RPMI7951 (cell line): ENCODE measurements at regions not wholly inside any gene's neighbourhood (a gene's known extent, or its start where the extent isn't known, plus 50 kb on each side); places are given as distances from the start of the nearest gene placed in this dataset.
"Not testable (repeated sequence)": the region's sequence is repeated elsewhere in the genome, so short reads cannot be mapped to it uniquely, and the experiment has no call there.

ENCODE experiments used
- DNase-seq: peaks from one replicate; pipeline ENCODE4 v3.0.0-alpha.2; 2012; ENCODE audit warnings: low read depth

DNA sequence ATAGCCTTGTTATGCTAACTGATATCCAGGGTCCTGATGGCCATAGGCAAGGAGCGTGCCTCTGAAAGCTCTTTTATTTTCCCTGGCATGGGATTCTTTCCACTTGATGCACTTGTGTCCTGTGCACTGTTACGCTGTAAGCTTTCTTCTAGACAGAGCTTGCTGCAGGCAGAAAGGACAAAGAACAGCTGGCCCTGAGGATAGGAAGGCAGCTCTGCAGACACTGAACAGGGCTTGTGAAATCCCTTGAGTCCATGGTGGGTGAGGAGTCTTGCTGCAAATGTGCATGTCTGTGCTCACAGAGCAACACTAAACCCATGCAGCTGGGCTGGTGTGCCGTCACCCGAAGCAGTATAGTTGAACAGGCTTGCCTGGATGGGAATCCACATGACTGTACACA, 126.6 kb downstream of the AKAP11 start:
- DNase-seq, result peak; percentile 7

DNA sequence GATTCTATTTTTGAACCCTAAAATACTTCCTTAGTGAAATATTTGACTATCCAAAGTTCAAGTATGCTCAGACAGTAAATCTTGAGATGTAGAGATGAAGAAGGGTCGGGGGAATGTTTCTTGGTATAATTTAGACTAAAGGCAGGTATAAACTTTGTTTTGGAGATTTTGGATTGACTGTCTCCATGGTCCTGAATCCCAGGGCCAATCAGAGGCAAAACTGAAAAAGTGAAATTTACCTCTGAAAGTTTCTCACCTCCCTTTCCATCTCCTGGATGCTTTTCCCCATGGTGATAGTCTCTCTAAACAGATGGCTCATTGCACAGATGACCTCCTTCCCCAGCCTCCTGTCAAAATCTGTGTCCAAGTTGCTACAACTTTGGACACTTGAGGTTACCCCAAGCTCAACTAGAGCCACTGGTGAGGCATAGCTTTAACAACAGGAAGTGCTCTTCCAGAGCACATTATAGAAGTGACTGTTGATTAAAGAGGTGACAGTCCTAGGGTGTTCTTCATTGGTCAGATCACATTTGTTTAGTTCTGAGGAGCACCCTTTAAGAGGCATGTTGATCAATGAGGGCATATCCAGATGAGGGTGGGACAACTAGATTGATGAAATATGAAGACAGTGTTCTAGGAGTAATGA, 128.4 kb downstream of the AKAP11 start:
- no peak for DNase-seq

DNA sequence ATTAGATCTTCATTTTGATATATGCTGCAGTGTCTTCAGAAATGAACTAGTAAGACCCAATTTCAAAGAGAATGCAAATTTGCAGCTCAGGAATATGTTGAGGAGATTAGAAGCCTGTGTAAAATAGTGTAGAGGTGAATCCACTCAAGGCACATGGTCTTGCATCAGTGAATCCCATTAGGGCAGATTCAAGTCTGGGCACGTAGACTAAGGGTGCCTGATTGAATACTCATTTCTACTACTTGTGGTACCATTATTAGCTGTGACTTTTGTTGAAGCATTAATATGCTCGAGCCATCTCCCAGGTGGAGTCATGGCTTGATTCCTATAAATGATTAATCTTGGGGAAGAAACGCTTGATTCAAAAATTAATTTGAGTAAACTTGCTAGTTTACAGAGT, 129.4 kb downstream of the AKAP11 start:
- DNase-seq, result no peak

DNA sequence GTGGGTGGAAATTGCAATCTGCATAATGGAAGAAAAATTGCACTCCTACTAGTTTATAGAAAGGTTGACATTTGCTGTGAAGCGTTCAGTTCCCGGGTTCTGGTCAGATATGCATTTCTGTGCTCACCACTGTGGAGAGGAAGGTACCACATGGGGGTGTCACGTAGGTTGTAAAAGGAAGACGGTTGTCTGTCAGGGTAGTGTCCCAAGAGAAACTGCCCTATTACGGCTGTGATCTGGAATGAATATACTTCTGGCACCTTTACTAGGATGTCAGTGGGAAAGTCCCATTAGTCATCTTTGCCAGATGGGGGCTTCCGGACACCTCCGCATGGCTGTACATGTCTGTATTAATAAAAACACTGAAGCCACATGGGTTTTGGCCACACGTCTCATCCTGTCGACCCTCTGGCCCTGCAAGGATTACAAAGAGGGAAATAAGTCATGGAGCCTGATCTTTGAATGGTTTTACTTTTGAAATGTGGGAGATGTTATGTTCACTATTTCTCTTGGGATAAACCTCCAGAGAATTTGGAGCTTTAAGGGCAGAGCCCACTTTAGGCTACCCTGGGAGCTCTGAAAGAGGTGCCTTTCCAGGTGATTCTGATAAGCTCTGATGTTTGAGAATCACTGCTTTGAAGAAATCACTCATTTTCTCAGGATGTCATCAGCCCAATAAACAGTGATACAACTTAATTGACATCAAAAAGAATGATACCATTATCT, 133.9 kb downstream of the AKAP11 start:
- peak; percentile 84 for DNase-seq

DNA sequence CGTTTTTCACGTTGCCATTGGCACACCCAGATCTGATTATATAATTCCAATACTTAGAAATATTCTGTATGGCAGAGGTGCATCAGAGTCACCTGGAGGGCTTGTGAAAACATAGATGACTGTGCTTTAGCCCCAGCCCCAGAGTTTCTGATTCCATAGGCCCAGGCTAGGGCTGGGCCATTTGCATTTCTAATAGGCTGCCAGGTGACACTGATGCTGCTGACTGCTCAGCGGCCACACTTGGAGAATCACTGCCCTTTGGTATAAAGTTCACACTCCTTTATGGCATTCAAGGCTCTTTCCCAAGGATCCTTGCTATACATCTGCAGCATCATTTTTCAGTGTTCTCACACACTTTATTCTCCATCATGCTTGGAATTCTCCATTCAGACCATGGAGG, 137.1 kb downstream of the AKAP11 start:
- DNase-seq, result no peak

DNA sequence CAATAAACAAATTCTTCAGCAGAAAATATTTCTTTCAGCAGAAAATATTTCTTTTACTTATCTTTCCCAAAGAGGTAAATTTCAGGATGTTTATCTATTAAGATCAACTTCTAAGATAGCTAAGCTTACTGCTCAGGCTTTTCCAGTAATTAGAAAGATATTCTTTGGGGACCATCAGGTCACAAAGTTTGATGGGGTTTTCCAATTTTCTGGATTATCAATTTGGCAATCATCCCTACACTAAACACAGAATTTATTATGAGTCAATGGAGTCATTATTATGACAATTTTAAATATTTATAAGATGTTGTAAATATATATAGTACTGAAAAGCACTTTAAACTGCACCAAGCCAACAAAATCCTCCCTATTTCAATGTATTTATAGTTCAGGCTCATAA, 137.6 kb downstream of the AKAP11 start:
- DNase-seq, result no peak

DNA sequence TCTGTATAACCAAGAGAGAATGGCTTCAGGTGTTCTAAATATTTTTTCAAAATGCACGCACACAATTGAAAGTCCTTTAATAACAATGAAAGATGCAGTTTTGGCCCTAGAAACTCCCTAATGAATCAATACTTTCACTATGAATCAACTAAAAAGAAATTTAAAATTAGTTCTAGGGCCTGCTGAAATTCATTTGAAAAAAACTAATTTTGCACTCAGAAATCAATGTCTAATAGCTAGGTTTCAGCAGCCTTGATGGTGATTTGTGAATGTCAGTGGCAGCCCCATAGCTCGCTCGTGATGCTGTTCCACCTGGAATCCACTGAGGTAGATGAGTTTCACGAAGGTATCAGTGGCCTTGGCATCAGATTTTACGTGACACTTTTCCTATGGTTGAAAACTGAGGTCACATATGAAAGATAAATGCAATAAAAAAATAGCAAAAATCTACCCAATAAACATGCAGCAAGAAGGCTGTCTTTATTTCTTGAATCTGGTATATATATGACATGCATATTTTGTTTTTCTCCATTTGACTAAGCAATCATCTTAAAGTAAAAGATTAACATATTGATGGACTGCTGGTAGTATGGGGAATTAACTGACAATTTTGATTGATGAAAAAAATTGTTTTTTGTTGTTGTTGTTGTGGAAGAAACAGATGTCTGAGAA, 141.0 kb downstream of the AKAP11 start:
- DNase-seq, result no peak

DNA sequence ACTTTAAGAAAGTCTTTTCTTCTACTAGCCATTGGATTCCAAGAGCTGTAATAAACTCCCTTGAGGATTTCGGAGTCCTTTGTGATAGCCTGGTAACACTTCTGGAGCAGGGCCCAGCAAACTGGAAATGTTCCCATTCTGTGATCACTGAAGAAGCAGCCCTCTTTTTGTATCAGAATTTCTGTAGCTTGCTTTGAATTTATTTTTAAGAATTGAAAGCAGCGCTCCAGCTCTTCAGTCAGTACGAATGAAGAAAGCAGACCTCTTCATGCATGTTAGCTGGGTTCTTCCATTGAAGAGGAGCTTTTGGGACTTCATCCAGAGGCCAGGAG, 141.5 kb downstream of the AKAP11 start:
- no peak for DNase-seq

DNA sequence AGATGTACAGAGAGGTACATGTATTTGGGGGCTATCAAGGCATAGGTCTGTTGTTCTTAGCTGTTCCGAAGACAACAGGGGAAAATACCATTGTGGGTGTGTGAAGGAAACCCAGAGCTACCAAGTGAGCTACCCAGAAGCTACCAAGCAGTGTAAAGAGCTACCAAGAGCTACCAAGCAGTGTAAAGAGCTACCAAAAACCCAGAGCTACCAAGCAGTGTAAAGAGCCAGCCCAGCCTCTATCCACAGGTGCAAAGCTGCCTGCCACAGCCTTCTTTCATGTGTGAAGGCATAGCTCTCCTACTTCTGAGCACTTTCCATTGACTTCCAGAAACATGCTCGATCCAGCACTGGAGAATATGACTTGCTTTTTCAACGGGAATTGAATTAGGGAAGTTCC, 145.7 kb downstream of the AKAP11 start:
- no peak for DNase-seq

DNA sequence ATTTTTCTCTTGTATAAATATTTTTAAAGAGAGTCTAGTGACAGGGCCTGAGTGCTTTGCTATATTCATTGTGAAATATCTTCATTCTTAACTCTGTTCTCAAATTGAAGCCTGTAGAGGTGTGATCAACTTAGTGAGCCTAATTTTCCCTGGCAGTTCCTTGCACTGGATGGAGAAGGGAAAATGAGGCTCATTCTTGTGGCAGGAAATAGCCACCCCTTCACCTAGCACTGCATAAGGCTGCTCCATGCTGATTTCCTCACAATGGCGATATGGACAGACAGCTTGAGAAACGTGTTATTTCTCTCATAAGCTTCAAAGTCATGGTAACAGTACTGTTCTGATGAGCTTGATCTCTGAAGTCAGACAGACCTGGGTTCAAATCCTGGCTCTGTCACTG, 146.2 kb downstream of the AKAP11 start:
- DNase-seq, result no peak

DNA sequence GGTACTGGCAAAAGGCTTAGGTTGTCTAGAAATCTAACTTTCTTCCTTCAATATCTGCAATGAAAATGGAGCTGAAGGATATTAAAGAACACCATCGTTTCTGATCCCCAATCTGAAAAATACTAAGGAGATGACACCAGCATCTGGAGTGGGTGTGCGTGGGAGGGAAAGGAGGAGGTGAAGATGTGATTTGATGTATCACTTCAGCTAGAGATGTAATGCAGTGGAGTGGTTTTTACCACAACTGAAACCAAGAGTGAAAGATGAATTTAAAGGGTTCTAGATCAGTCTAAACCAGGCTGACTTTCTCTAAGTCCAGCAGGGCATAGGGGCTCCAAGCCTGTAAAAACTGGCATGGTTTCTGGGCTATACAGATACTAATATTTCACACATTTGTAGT, 148.4 kb downstream of the AKAP11 start:
- DNase-seq, result no peak

DNA sequence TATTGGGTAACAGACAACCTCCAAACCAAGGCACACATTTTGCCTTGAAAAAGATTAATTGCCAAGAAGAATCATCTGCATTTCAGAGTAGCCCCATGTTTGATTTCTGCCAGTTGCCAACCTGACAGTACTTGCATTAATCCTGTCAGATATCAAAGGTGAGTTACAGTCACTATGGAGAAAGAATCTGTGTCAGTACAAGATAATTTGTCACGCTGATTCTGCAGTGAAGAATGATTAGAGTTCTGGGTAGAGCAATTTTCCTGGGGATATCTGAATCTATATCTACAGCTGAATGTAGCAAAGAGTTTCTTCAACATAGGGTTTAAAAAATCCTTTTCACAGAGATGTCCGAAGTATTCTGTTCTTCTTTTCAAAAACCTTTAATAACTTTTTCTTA, 150.7 kb downstream of the AKAP11 start:
- DNase-seq, result no peak

DNA sequence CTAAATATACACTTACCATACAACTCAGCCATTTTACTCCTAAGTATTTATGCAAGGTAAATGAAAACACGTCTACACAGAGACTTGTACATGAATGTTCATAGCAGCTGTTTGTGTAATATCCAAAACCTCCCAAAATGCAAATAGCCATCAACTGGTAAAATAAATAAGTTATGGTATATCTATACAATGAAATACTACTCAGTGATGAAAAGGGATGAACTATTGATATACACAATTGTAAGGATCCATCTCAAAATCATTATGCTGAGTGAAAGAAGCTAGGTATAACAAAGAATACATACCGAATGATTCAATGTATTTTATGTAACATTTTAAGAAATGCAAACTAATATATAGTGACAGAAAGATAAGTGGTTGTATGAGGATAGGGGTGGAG, 149.8 kb upstream of the TNFSF11 start:
- no peak for DNase-seq

DNA sequence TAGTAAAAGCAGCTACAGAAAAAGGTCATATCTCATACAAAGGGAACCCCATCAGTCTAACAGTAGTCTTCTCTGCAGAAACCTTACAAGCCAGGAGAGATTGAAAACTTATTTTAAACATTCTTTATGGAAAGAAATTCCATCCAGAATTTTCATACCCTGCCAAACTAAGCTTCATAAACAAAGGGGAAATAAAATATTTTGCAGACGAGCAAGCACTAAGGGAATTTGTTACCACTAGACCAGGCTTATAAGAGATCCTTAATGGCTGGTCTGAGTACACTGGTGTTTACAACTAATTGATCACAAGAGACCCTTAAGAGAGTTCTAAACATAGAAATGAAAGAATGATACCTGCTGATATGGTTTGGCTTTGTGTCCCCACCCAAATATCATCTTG, 128.6 kb upstream of the TNFSF11 start:
- DNase-seq, result no peak

DNA sequence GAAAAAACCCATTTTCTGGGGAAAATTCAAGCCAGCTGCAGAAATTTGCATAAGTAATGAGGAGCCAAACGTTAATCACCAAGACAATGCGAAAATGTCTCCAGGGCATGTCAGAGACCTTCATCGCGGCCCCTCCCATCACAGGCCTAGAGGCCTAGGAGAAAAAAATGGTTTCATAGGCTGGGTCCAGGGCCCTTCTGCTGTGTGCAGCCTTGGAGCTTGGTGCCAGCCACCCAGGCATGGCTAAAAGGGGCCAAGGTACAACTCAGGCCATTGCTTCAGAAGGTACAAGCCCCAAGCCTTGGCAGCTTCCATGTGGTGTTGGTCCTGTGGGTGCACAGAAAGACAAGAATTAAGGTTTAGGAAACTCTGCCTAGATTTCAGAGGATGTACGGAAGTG, 127.4 kb upstream of the TNFSF11 start:
- DNase-seq, result not testable (repeated sequence)

DNA sequence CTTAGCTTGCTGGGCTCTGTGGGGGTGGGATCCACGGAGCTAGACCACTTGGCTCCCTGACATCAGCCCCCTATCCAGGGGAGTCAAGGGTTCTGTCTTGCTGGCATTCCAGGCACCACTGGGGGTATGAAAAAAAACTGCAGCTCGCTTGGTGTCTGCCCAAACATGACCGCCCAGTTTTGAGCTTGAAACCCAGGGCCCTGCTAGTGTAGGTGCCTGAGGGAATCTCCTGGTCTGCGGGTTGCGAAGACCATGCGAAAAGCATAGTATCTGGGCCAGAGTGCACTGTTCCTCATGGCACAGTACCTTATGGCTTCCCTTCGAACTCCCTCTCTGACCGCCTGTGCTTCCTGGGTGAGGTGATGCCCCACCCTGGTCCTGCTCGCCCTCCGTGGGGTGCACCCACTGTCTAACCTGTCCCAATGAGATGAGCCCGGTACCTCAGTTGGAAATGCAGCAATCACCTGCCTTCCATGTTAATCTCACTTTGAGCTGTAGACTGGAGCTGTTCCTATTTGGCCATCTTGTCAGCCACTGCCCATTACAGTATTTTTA, 120.8 kb upstream of the TNFSF11 start:
- DNase-seq, result no peak

DNA sequence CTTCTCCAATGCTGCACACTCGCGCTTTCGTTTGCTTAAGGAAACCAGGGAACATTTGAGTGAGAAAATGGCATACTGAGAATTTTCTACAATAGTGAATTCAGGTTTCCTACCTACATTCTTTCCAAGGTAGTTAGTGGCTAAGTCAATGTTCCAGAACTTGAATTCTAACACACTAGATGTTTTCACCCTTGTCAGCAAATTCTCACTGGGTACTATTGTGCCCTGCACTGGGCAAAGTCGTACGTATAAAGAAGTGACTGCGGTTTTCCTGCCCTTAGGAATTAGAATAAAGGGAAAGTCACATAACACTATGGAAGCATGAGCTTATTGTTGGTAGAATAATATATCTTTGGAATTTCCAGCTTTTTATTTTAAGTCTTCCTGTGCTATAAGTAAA, 119.2 kb upstream of the TNFSF11 start:
- DNase-seq, result no peak

DNA sequence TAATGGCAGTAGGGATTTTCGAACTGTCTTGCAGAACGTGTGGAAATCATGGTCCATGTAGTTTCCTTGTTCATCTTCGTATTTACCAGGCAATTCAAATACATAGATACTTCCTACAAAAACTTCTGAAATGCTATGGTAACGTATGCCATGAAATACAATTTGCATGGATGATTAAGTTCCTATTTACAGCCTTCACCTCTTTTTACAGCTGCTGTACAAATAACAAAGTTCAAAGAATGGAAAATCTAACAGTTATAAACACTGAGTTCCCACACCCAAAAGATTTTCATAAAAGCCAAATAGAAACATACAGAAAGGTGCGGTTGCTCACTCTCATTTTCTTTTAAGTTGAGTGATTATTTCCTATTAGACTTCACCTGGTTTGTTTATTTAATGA, 115.8 kb upstream of the TNFSF11 start:
- no peak for DNase-seq

DNA sequence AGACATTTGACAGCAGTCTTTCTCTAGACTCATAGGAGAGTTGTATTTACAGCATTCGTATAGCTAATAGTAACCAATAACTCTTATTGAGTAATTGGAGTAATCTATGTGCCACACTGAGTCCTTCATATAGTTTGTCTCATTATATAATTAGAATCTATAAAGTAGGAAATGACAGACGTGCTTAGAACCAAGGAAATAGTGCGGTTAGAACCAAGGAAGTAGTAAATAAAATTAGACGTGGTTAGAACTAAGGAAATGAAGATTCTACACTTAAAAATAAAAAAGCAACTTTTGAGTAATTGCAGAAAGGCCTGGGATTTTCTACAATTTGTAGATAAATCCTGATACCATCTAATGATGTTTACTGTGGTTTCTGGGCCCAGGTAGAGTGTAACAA, 107.8 kb upstream of the TNFSF11 start:
- DNase-seq, result no peak

DNA sequence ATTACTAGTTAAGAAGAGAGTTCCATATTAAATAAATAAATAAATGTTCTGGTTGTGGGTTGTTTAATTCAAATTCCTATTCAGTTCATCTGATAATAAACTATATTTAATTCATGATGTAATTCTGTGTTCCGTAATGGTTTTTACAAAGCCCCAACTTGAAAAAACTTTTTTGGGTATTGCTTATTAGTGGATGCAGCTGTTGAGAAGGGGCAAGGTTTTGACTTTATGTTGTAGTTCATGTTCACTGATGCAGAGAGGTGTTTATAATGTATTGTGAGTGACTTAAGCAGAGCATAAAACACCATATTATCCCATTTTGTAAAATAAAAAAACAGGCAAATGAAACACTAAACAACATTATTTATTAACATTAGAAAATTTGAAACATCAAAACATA, 107.3 kb upstream of the TNFSF11 start:
- DNase-seq, result no peak

DNA sequence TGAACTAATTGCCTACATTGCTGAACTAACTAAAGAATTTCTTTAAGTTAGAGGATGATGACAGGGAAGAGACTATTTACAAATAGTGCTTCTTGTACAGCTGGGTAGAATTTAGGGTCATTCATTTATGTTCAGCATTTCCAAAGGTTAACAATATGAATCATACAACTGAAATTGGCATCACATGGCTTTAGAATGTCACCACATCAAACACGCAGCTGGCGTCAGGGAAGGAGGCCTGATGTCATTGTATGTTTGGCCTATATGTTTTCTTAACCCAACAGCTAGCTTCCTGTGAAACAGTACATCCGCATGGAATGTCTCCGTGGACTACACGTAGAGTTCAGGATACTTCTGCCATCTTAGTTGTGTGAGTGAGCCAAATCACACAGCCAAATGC, 99.0 kb upstream of the TNFSF11 start:
- peak; percentile 61 for DNase-seq

DNA sequence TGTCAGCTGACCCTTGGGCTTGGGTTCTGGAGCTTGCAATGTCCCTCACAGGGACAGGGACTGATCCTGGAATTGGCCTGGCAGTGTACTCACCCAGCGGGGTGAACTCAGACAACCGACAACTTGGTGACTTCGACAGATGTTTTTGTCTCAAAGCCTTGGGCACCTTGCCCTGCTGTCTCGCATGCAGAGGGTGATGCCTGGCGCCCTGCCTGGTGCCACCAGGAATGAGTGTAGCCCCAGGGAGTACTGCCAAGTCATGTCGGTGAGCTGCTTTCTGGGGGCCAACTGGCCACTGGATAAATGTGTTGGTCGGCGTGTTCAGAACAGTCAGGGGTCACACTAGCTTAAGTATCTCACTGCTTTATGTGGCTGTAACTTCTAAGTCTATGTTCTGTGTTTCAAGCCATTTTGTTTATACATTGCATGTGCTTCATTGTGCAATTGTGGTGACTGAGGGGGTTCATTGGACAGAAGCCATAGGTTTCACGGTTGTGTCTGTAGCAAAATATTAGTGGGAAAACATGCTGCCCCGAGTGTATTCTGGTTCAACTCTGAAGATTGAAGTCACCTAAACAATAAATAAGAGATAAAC, 96.3 kb upstream of the TNFSF11 start:
- peak; percentile 74 for DNase-seq
